IMR-90 (cell line): ENCODE measurements at regions not wholly inside any gene's neighbourhood (a gene's known extent, or its start where the extent isn't known, plus 50 kb on each side); places are given as distances from the start of the nearest gene placed in this dataset.

Experiments
- ATAC-seq: fragments of 200-7000 bp; cut with Tn5 transposase; 2 replicates; pipeline ENCODE4 v1.9.1; 2020; ENCODE audit warnings: low read depth, mild to moderate bottlenecking, moderate library complexity
- BruUV-seq: library from RNA; stranded (reverse); fragments of 400-500 nt; replicated peaks from 2 replicates; lab custom pipeline; 2021; lab: Mats Ljungman, UMichigan
- CTCF ChIA-PET: fragments of 300-600 bp; formaldehyde crosslinking; extraction: SDS; loops from one replicate; lab custom pipeline; 2021; ENCODE audit warnings: antibody characterized with exemption; lab: Yijun Ruan, JAX
- POLR2A ChIA-PET: fragments of 300-600 bp; sonication (Branson Sonifier 250); formaldehyde crosslinking; loops from one replicate; lab custom pipeline; 2022; ENCODE audit warnings: antibody characterized with exemption; ENCODE audit not compliant: unreplicated experiment; lab: Charles Lee
- DNase-seq: peaks from one replicate; pipeline ENCODE4 v3.0.0; 2013
- H2AFZ ChIP-seq: replicated peaks from 2 replicates; pipeline ENCODE3; 2013; ENCODE audit warnings: low read length, mild to moderate bottlenecking; ENCODE audit not compliant: poor library complexity
- H2AK5ac ChIP-seq: 2 replicates; pipeline ENCODE4 v1.6.1; 2013; ENCODE audit warnings: low read depth, low read length, inconsistent platforms
- H2AK9ac ChIP-seq: replicated peaks from 2 replicates; pipeline ENCODE3; 2013; ENCODE audit warnings: mild to moderate bottlenecking, low read depth, low read length, moderate library complexity; ENCODE audit not compliant: poor library complexity
- H2BK120ac ChIP-seq: 2 replicates; pipeline ENCODE4 v1.6.1; 2013; ENCODE audit warnings: low read depth, low read length, inconsistent platforms
- H2BK15ac ChIP-seq: 3 replicates; pipeline ENCODE4 v1.6.1; 2013; ENCODE audit warnings: low read depth, low read length, inconsistent platforms
- H2BK20ac ChIP-seq: 2 replicates; pipeline ENCODE4 v1.6.1; 2013; ENCODE audit warnings: low read depth, mild to moderate bottlenecking, inconsistent platforms, low read length, moderate library complexity
- H2BK5ac ChIP-seq: 2 replicates; pipeline ENCODE4 v1.6.1; 2013; ENCODE audit warnings: mild to moderate bottlenecking, low read depth, low read length, inconsistent platforms; ENCODE audit not compliant: poor library complexity, severe bottlenecking
- H3K14ac ChIP-seq: replicated peaks from 2 replicates; pipeline ENCODE4 v1.6.1; 2013; ENCODE audit warnings: low read depth, low read length, inconsistent platforms
- H3K18ac ChIP-seq: 2 replicates; pipeline ENCODE4 v1.6.1; 2013; ENCODE audit warnings: low read depth, low read length, control low read depth
- H3K23ac ChIP-seq: 2 replicates; pipeline ENCODE4 v1.6.1; 2013; ENCODE audit warnings: low read depth, low read length, inconsistent platforms
- H3K27ac ChIP-seq: 2 replicates; pipeline ENCODE4 v1.5.1; 2013; ENCODE audit warnings: mild to moderate bottlenecking, control low read depth, low read length; ENCODE audit not compliant: insufficient read depth
- H3K27me3 ChIP-seq: 2 replicates; pipeline ENCODE4 v1.6.1; 2013; ENCODE audit warnings: low read length; ENCODE audit not compliant: control insufficient read depth, insufficient read depth
- H3K36me3 ChIP-seq: 2 replicates; pipeline ENCODE4 v1.6.1; 2013; ENCODE audit warnings: low read length, mixed read lengths; ENCODE audit not compliant: control insufficient read depth, insufficient read depth
- H3K4ac ChIP-seq: 2 replicates; pipeline ENCODE4 v1.6.1; 2013; ENCODE audit warnings: low read depth, low read length, inconsistent platforms
- H3K4me1 ChIP-seq: 2 replicates; pipeline ENCODE4 v1.6.1; 2013; ENCODE audit warnings: low read length, mixed read lengths; ENCODE audit not compliant: control insufficient read depth, insufficient read depth
- H3K4me2 ChIP-seq: 2 replicates; pipeline ENCODE4 v1.6.1; 2013; ENCODE audit warnings: low read depth, mild to moderate bottlenecking, control low read depth, low read length, moderate library complexity
- H3K4me3 ChIP-seq: 2 replicates; pipeline ENCODE4 v1.5.1; 2013; ENCODE audit warnings: low read depth, mild to moderate bottlenecking, control low read depth, low read length, moderate library complexity; ENCODE audit not compliant: insufficient read depth
- H3K56ac ChIP-seq: 2 replicates; pipeline ENCODE4 v1.6.1; 2013; ENCODE audit warnings: low read length, inconsistent platforms; ENCODE audit not compliant: insufficient read depth; ENCODE audit errors: extremely low read depth
- H3K79me1 ChIP-seq, 2 experiments: 2 replicates each; pipeline ENCODE4 v1.6.1; 2013; ENCODE audit warnings: low read length in 2 of 2, inconsistent platforms in 1 of 2, low read depth in 1 of 2
- H3K9ac ChIP-seq: 2 replicates; pipeline ENCODE4 v1.6.1; 2013; ENCODE audit warnings: low read depth, low read length, control low read depth
- H3K9me1 ChIP-seq: 2 replicates; pipeline ENCODE4 v1.6.1; 2013; ENCODE audit warnings: low read length, inconsistent platforms; ENCODE audit not compliant: insufficient read depth
- H3K9me3 ChIP-seq: 2 replicates; pipeline ENCODE4 v1.6.1; 2013; ENCODE audit warnings: low read length; ENCODE audit not compliant: control insufficient read depth, insufficient read depth
- H4K20me1 ChIP-seq: 2 replicates; pipeline ENCODE4 v1.6.1; 2013; ENCODE audit warnings: low read length, inconsistent platforms; ENCODE audit not compliant: insufficient read depth
- H4K5ac ChIP-seq: 2 replicates; pipeline ENCODE4 v1.6.1; 2013; ENCODE audit warnings: mild to moderate bottlenecking, low read depth, low read length, control low read depth
- H4K8ac ChIP-seq, 2 experiments: 2 replicates each; pipeline ENCODE4 v1.6.1; 2013; ENCODE audit warnings: low read depth in 2 of 2, low read length in 2 of 2, control low read depth in 1 of 2, inconsistent platforms in 1 of 2
- H4K91ac ChIP-seq: 2 replicates; pipeline ENCODE4 v1.6.1; 2013; ENCODE audit warnings: low read depth, low read length, inconsistent platforms; ENCODE audit not compliant: insufficient read depth
- BHLHE40 ChIP-seq: fragments of 150-350 bp; IDR thresholded peaks from 2 replicates; pipeline ENCODE4 v1.6.1; 2016; ENCODE audit warnings: mild to moderate bottlenecking, low read depth, low read length
- CEBPB ChIP-seq: IDR thresholded peaks from 2 replicates; pipeline ENCODE4 v1.6.1; 2012; ENCODE audit warnings: low read depth, low read length, improper control_type of control experiment
- CHD1 ChIP-seq: IDR thresholded peaks from 2 replicates; pipeline ENCODE4 v1.6.1; 2012; ENCODE audit warnings: low read depth, low read length, improper control_type of control experiment
- FOS ChIP-seq: fragments of 150-350 bp; IDR thresholded peaks from 2 replicates; pipeline ENCODE4 v1.6.1; 2016; ENCODE audit warnings: low read depth, low read length
- MAFK ChIP-seq: IDR thresholded peaks from 2 replicates; pipeline ENCODE4 v1.6.1; 2012; ENCODE audit warnings: low read depth, low read length, improper control_type of control experiment
- MAZ ChIP-seq: IDR thresholded peaks from 2 replicates; pipeline ENCODE4 v1.6.1; 2012; ENCODE audit warnings: low read depth, mild to moderate bottlenecking, low read length, improper control_type of control experiment, moderate library complexity, borderline replicate concordance
- MXI1 ChIP-seq: IDR thresholded peaks from 2 replicates; pipeline ENCODE4 v1.6.1; 2012; ENCODE audit warnings: low read depth, mild to moderate bottlenecking, low read length, moderate library complexity, borderline replicate concordance
- NFE2L2 ChIP-seq: fragments of 150-350 bp; IDR thresholded peaks from 2 replicates; pipeline ENCODE4 v1.6.1; 2016; ENCODE audit warnings: low read depth, mild to moderate bottlenecking, low read length
- POLR2A ChIP-seq: IDR thresholded peaks from 2 replicates; pipeline ENCODE4 v1.6.1; 2012; ENCODE audit warnings: mild to moderate bottlenecking, low read depth, low read length
- RAD21 ChIP-seq: IDR thresholded peaks from 2 replicates; pipeline ENCODE4 v1.6.1; 2012; ENCODE audit warnings: low read length, improper control_type of control experiment
- RCOR1 ChIP-seq: IDR thresholded peaks from 2 replicates; pipeline ENCODE4 v1.6.1; 2012; ENCODE audit warnings: mild to moderate bottlenecking, low read length, improper control_type of control experiment; ENCODE audit not compliant: insufficient replicate concordance
- RFX5 ChIP-seq: IDR thresholded peaks from 2 replicates; pipeline ENCODE4 v1.8.0; 2012; ENCODE audit warnings: low read depth, mild to moderate bottlenecking, low read length, moderate library complexity
- SMC3 ChIP-seq: fragments of 150-350 bp; IDR thresholded peaks from 2 replicates; pipeline ENCODE4 v1.6.1; 2016; ENCODE audit warnings: low read depth, mild to moderate bottlenecking, antibody characterized with exemption, low read length, moderate library complexity
- WGBS, 2 experiments: methylation state at CpG; one replicate each; pipeline versions ENCODE4 v1.1.5 to v1.1.7; 2013; ENCODE audit warnings: missing lambda C conversion rate in 2 of 2; ENCODE audit not compliant: insufficient read length in 1 of 2; ENCODE audit errors: extremely low coverage in 2 of 2; 5-methylcytosine and 5-hydroxymethylcytosine counted together
- dilution Hi-C: fragments of 300-500 bp; cut with HindIII; formaldehyde crosslinking; loops from one replicate; pipeline ENCODE4 v1.14.3; 2018; ENCODE audit warnings: low sequenced_read_pairs; ENCODE audit not compliant: unreplicated experiment
- in situ Hi-C: fragments of 300-500 bp; cut with MboI; formaldehyde crosslinking; loops from 3 replicates; pipeline ENCODE4 v1.14.3; 2019; ENCODE audit warnings: low sequenced_read_pairs, inconsistent platforms, mixed read lengths
- intact Hi-C: fragments of 100-400 bp; cut with micrococcal nuclease; formaldehyde crosslinking; loops from 2 replicates; pipeline ENCODE4 v1.10.0; 2022
- TF ChIP-seq, protein P1 (sequence below): conservative IDR thresholded peaks from 2 replicates; pipeline ENCODE4 v1.5.1; 2012; ENCODE audit warnings: mild to moderate bottlenecking, low read depth, low read length, improper control_type of control experiment
- TF ChIP-seq, protein P2 (sequence below): fragments of 150-350 bp; IDR thresholded peaks from 2 replicates; pipeline ENCODE4 v1.6.1; 2016; ENCODE audit warnings: low read depth, mild to moderate bottlenecking, low read length, moderate library complexity, borderline replicate concordance
- TF ChIP-seq, protein P3 (sequence below): fragments of 150-350 bp; IDR thresholded peaks from 2 replicates; pipeline ENCODE4 v1.6.1; 2017; ENCODE audit warnings: mild to moderate bottlenecking, antibody characterized with exemption, low read length, low read depth

DNA sequence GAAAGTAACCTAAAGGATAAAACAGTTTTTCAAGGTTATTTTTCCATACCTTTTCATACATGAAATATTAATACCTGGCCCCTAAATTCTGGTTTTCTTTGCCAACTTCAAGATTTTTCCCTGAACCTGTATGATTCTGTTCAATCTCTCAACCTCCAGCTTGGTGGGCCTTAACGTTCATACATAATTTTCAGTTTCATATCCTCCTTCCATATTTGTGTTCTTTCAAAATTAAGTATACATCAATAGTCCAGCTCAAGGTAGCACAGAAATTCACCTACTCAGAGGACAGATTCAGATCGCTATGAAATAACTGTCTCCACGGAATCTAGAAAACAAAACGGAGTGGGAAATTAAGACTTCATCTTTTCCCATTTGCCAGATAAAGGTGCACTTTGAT lies 505.8 kb upstream of the GHITM start:
- H3K4me2 ChIP-seq, result no peak overlapping the region
- H2AFZ ChIP-seq, result no peak overlapping the region
- H3K4me1 ChIP-seq, result no peaks in the 10 kb centered on the region
- no peak overlapping the region for H3K9ac ChIP-seq
- H3K23ac ChIP-seq, result no peak overlapping the region
- no peak overlapping the region for H4K8ac ChIP-seq
- DNase-seq (no peak), ATAC-seq (no peak)
- in situ Hi-C loops, result no loop called here
- no peak overlapping the region for H2BK5ac ChIP-seq
- no TSS peak for BruUV-seq
- 80% methylated on average over 1 of the region's 4 CpGs; no CpG with 5 or more reads in 1 of the 2 experiments for WGBS, 2 experiments
- no peak overlapping the region for H3K18ac ChIP-seq
- TF ChIP-seq MAFK (no peak), RFX5 (no peak), FOS (no peak), MXI1 (no peak), MAZ (no peak), BHLHE40 (no peak), RCOR1 (no peak), SMC3 (no peak), CEBPB (no peak), RAD21 (no peak), POLR2A (no peak), NFE2L2 (no peak), CHD1 (no peak)
- TF ChIP-seq, protein P1, sequence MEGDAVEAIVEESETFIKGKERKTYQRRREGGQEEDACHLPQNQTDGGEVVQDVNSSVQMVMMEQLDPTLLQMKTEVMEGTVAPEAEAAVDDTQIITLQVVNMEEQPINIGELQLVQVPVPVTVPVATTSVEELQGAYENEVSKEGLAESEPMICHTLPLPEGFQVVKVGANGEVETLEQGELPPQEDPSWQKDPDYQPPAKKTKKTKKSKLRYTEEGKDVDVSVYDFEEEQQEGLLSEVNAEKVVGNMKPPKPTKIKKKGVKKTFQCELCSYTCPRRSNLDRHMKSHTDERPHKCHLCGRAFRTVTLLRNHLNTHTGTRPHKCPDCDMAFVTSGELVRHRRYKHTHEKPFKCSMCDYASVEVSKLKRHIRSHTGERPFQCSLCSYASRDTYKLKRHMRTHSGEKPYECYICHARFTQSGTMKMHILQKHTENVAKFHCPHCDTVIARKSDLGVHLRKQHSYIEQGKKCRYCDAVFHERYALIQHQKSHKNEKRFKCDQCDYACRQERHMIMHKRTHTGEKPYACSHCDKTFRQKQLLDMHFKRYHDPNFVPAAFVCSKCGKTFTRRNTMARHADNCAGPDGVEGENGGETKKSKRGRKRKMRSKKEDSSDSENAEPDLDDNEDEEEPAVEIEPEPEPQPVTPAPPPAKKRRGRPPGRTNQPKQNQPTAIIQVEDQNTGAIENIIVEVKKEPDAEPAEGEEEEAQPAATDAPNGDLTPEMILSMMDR, result no peak
- TF ChIP-seq, protein P2, sequence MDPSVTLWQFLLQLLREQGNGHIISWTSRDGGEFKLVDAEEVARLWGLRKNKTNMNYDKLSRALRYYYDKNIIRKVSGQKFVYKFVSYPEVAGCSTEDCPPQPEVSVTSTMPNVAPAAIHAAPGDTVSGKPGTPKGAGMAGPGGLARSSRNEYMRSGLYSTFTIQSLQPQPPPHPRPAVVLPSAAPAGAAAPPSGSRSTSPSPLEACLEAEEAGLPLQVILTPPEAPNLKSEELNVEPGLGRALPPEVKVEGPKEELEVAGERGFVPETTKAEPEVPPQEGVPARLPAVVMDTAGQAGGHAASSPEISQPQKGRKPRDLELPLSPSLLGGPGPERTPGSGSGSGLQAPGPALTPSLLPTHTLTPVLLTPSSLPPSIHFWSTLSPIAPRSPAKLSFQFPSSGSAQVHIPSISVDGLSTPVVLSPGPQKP, result no peak
- TF ChIP-seq, protein P3, sequence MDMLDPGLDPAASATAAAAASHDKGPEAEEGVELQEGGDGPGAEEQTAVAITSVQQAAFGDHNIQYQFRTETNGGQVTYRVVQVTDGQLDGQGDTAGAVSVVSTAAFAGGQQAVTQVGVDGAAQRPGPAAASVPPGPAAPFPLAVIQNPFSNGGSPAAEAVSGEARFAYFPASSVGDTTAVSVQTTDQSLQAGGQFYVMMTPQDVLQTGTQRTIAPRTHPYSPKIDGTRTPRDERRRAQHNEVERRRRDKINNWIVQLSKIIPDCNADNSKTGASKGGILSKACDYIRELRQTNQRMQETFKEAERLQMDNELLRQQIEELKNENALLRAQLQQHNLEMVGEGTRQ, result no peak
- no peak overlapping the region for H2BK20ac ChIP-seq
- no peak overlapping the region for H3K4me3 ChIP-seq
- H4K91ac ChIP-seq, result no peak overlapping the region
- H4K20me1 ChIP-seq, result no peaks in the 10 kb centered on the region
- no peaks in the 10 kb centered on the region for H3K9me1 ChIP-seq
- H2BK120ac ChIP-seq, result no peak overlapping the region
- CTCF ChIA-PET, result no interaction called here
- H2BK15ac ChIP-seq, result no peak overlapping the region
- H3K36me3 ChIP-seq, result no peaks in the 10 kb centered on the region
- intact Hi-C loops, result no loop called here
- H3K79me1 ChIP-seq, result no peaks in the 10 kb centered on the region
- no peak overlapping the region for H3K27ac ChIP-seq
- POLR2A ChIA-PET, result no interaction called here
- no peaks in the 10 kb centered on the region for H3K27me3 ChIP-seq
- no peak overlapping the region for H3K56ac ChIP-seq
- no peak overlapping the region for H2AK5ac ChIP-seq
- no peak overlapping the region for H3K14ac ChIP-seq
- H3K4ac ChIP-seq, result no peak overlapping the region
- H4K5ac ChIP-seq, result no peak overlapping the region
- dilution Hi-C loops, result no loop called here
- no peak overlapping the region for H2AK9ac ChIP-seq
- peaks cover 5% of the 10 kb centered on the region; the same call in 1 of the 2 replicates for H3K9me3 ChIP-seq
